Pancreas (tissue), 10 donors: ENCODE measurements at regions not wholly inside any gene's neighbourhood (a gene's known extent, or its start where the extent isn't known, plus 50 kb on each side); places are given as distances from the start of the nearest gene placed in this dataset.
"Not testable (repeated sequence)": the region's sequence is repeated elsewhere in the genome, so short reads cannot be mapped to it uniquely, and the experiment has no call there.

Source experiments
- ATAC-seq, 4 donors: fragments of 200-7000 bp; cut with Tn5 transposase; one replicate each; pipeline versions ENCODE4 v1.8.0 to v1.9.1; 2020; ENCODE audit warnings: mild to moderate bottlenecking in 4 of 4, moderate library complexity in 4 of 4
- DNase-seq, 6 donors: peaks; one replicate each; pipeline ENCODE4 v3.0.0-alpha.2; 2020
- FAIRE-seq: peaks from 2 replicates; lab custom pipeline; 2012; peaks lifted over from hg19 to GRCh38; lab: Jason Lieb, UNC
- H3K27ac ChIP-seq, 4 donors: fragments of 200-600 bp; sonication (generic); 1 replicate in 3 of 4; 2 replicates in 1 of 4; pipeline versions ENCODE4 v1.5.0 to v1.8.0; 2020
- H3K27me3 ChIP-seq, 4 donors: fragments of 200-600 bp; one replicate each; pipeline ENCODE4 v1.8.0; 2021
- H3K36me3 ChIP-seq, 3 donors: fragments of 200-600 bp; sonication (generic) in 1 of 3; one replicate each; pipeline versions ENCODE4 v1.5.0 to v1.8.0; 2020 to 2021
- H3K4me1 ChIP-seq, 3 donors: fragments of 200-600 bp; one replicate each; pipeline ENCODE4 v1.8.0; 2021
- H3K4me3 ChIP-seq, 4 donors: fragments of 200-600 bp; sonication (generic) in 2 of 4; one replicate each; pipeline versions ENCODE4 v1.5.0 to v1.8.0; 2020 to 2021
- H3K9me3 ChIP-seq, 4 donors: fragments of 200-600 bp; one replicate each; pipeline ENCODE4 v1.8.0; 2021
- CTCF ChIP-seq, 4 donors: fragments of 200-600 bp; sonication (generic) in 3 of 4; IDR thresholded peaks; one replicate each; pipeline versions ENCODE4 v1.5.0 to v1.8.0; 2021; ENCODE audit warnings: antibody characterized with exemption in 4 of 4
- WGBS, 2 donors: extraction: QIAGEN DNeasy Blood & Tissue Kit; methylation state at CpG; one replicate each; pipeline ENCODE4 v1.1.7; 2013; 5-methylcytosine and 5-hydroxymethylcytosine counted together
- intact Hi-C, 3 donors: fragments of 100-400 bp; cut with DNase I; formaldehyde crosslinking; loops; one replicate each; pipeline versions ENCODE4 v1.11.1 to v1.14.2; 2022
- donor health status: healthy with polysubstance abuse.
- donor health status: DM: no; HTN: no; CAD: no; lungs with moderate emphysema.
- donor health status: DM: no; HTN: no; CAD: no.
- donor health status: control.
- donor health status: control.
- donor health status: Bipolar disorder and iron deficiency.
- donor health status: DM: yes; HTN: yes; CAD: no.
- donor health status: DM: no; HTN: no; CAD: no.
- donor health status: DM: no; HTN: no; CAD: no.
- donor health status: DM: yes; HTN: yes; CAD: no.

- intact Hi-C loops: no loop called here
- WGBS, 2 donors: 74 to 86% methylated on average over 5 of the region's 5 CpGs
- Histone ChIP-seq H3K36me3 (no peaks in the 10 kb centered on the region), H3K9me3 (no peaks in the 10 kb centered on the region), H3K4me1 (no peaks in the 10 kb centered on the region), H3K27me3 (no peaks in the 10 kb centered on the region), H3K27ac (no peak overlapping the region), H3K4me3 (no peak overlapping the region)
- FAIRE-seq (no peak), ATAC-seq (no peak), DNase-seq (no peak)
- TF ChIP-seq CTCF (IDR thresholded peaks at IDR 0.05): no peak
Observed at GRCh38 chr13:103894626-103895025, 828.4 kb upstream of the SLC10A2 start.

GRCh38 chr13:103884101-103884723 is 818.0 kb upstream of the SLC10A2 start:
- ATAC-seq (no peak), DNase-seq (no peak), FAIRE-seq (no peak)
- Histone ChIP-seq H3K9me3 (no peaks in the 10 kb centered on the region), H3K4me1 (no peaks in the 10 kb centered on the region), H3K4me3 (no peak overlapping the region), H3K27ac (no peak overlapping the region), H3K36me3 (no peaks in the 10 kb centered on the region), H3K27me3 (peaks cover 0 to 5% (median 0%) of the 10 kb centered on the region in 4 donors)
- intact Hi-C loops: no loop called here
- no peak for TF ChIP-seq CTCF (IDR thresholded peaks at IDR 0.05)
- WGBS, 2 donors: 47 to 62% methylated on average over 7 of the region's 7 CpGs

- ATAC-seq (peak in 3 of 4 donors; percentile 23 to 50 (median 49)), DNase-seq (no peak), FAIRE-seq (no peak)
- intact Hi-C loops: no loop called here
- Histone ChIP-seq H3K9me3 (no peaks in the 10 kb centered on the region), H3K4me1 (no peaks in the 10 kb centered on the region), H3K27ac (peak overlapping the region in 1 of 4 donors; percentile 30), H3K36me3 (no peaks in the 10 kb centered on the region), H3K4me3 (peak overlapping the region in 1 of 4 donors; percentile 5), H3K27me3 (peaks cover 0 to 5% (median 0%) of the 10 kb centered on the region in 4 donors)
- TF ChIP-seq CTCF (IDR thresholded peaks at IDR 0.05): no peak
- 68 to 72% methylated on average over 8 of the region's 8 CpGs for WGBS, 2 donors
Observed at GRCh38 chr13:103883698-103884097, 817.5 kb upstream of the SLC10A2 start.

- Histone ChIP-seq H3K27me3 (peaks cover 0 to 5% (median 0%) of the 10 kb centered on the region in 4 donors), H3K9me3 (no peaks in the 10 kb centered on the region), H3K4me3 (peak overlapping the region in 1 of 4 donors; percentile 5), H3K36me3 (no peaks in the 10 kb centered on the region), H3K27ac (peak overlapping the region in 1 of 4 donors; percentile 30), H3K4me1 (no peaks in the 10 kb centered on the region)
- ATAC-seq (peak; percentile 94 to 100 (median 99)), DNase-seq (peak; percentile 71 to 87 (median 84)), FAIRE-seq (no peak)
- intact Hi-C loops: no loop called here
- WGBS, 2 donors: 1 to 3% methylated on average over 7 of the region's 7 CpGs
- TF ChIP-seq CTCF (IDR thresholded peaks at IDR 0.05): peak in 3 of 4 donors; percentile 19 to 35 (median 33)
Observed at GRCh38 chr13:103883164-103883563, 816.9 kb upstream of the SLC10A2 start.

GRCh38 chr13:103880146-103880545 is 813.9 kb upstream of the SLC10A2 start:
- intact Hi-C loops, H3K4me1 ChIP-seq, H3K36me3 ChIP-seq, H3K27ac ChIP-seq, H3K4me3 ChIP-seq, H3K27me3 ChIP-seq, H3K9me3 ChIP-seq, ATAC-seq, DNase-seq, FAIRE-seq: not testable (repeated sequence)
- WGBS, 2 donors: 82 to 93% methylated on average over 13 of the region's 13 CpGs
